ENCODE measurements at regions not wholly inside any gene's neighbourhood (a gene's known extent, or its start where the extent isn't known, plus 50 kb on each side); places are given as distances from the start of the nearest gene placed in this dataset.

- TF ChIP-seq CTCF (conservative IDR thresholded peaks at IDR 0.05), result no peak
- TF ChIP-seq EZH2 (IDR thresholded peaks at IDR 0.05; ENCODE audit: low read depth), result no peak
These were observed 120.5 kb upstream of the NAV3 start for GRCh38 chr12:77710209-77710608.
